Stimulated activated CD4-positive, alpha-beta T cell treated with anti-CD3 and anti-CD28 coated beads, Interleukin-2, amount 100 ng/mL, for 48 hours (primary cell): ENCODE measurements at regions not wholly inside any gene's neighbourhood (a gene's known extent, or its start where the extent isn't known, plus 50 kb on each side); places are given as distances from the start of the nearest gene placed in this dataset.
"Not testable (repeated sequence)": the region's sequence is repeated elsewhere in the genome, so short reads cannot be mapped to it uniquely, and the experiment has no call there.

Experiments
- DNase-seq, 2 donors: peaks; one replicate each; pipeline ENCODE4 v3.0.0-alpha.2; 2020

GRCh38 chr2:7655629-7656028 is 738.4 kb downstream of the RNF144A start:
- DNase-seq, result no peak

GRCh38 chr2:7657526-7657925 is 740.3 kb downstream of the RNF144A start:
- DNase-seq, result not testable (repeated sequence)

GRCh38 chr2:7658486-7658885 is 741.3 kb downstream of the RNF144A start:
- no peak for DNase-seq

GRCh38 chr2:7660816-7661215 is 743.6 kb downstream of the RNF144A start:
- no peak for DNase-seq

GRCh38 chr2:7661502-7661901 is 744.3 kb downstream of the RNF144A start:
- DNase-seq, result no peak

GRCh38 chr2:7665880-7666279 is 748.7 kb downstream of the RNF144A start:
- no peak for DNase-seq

GRCh38 chr2:7666596-7667259 is 749.5 kb downstream of the RNF144A start:
- no peak for DNase-seq

- DNase-seq, result no peak
These were observed 750.1 kb downstream of the RNF144A start for GRCh38 chr2:7667260-7667757.

GRCh38 chr2:7670905-7671641 is 753.9 kb downstream of the RNF144A start:
- no peak for DNase-seq

- DNase-seq, result peak; percentile 61 to 65
These were observed 754.9 kb downstream of the RNF144A start for GRCh38 chr2:7672027-7672684.

GRCh38 chr2:7672685-7673071 is 755.5 kb downstream of the RNF144A start:
- no peak for DNase-seq

- DNase-seq, result no peak
These were observed 755.9 kb downstream of the RNF144A start for GRCh38 chr2:7673101-7673500.

- no peak for DNase-seq
These were observed 756.6 kb downstream of the RNF144A start for GRCh38 chr2:7673853-7674252.

- DNase-seq, result no peak
These were observed 757.4 kb downstream of the RNF144A start for GRCh38 chr2:7674606-7675005.

- no peak for DNase-seq
These were observed 759.5 kb downstream of the RNF144A start for GRCh38 chr2:7676714-7677113.

GRCh38 chr2:7681881-7682461 is 764.8 kb downstream of the RNF144A start:
- no peak for DNase-seq

GRCh38 chr2:7683196-7683595 is 766.0 kb downstream of the RNF144A start:
- no peak for DNase-seq

- DNase-seq, result no peak
These were observed 766.5 kb downstream of the RNF144A start for GRCh38 chr2:7683708-7684107.

- DNase-seq, result no peak
These were observed 768.3 kb downstream of the RNF144A start for GRCh38 chr2:7685342-7686015.

- DNase-seq, result no peak
These were observed 768.8 kb downstream of the RNF144A start for GRCh38 chr2:7686016-7686385.

- DNase-seq, result no peak
These were observed 774.9 kb downstream of the RNF144A start for GRCh38 chr2:7691961-7692656.

- no peak for DNase-seq
These were observed 775.5 kb downstream of the RNF144A start for GRCh38 chr2:7692657-7693161.
